KMS-11 (cell line): ENCODE measurements at regions not wholly inside any gene's neighbourhood (a gene's known extent, or its start where the extent isn't known, plus 50 kb on each side); places are given as distances from the start of the nearest gene placed in this dataset.

Experiments used
- H2AFZ ChIP-seq: fragments of 200-600 bp; sonication (generic); 2 replicates; pipeline ENCODE4 v1.6.1; 2016; ENCODE audit warnings: antibody characterized with exemption, mixed run types, low read depth
- H3K27ac ChIP-seq: fragments of 200-600 bp; sonication (generic); 2 replicates; pipeline ENCODE4 v1.6.1; 2016; ENCODE audit warnings: mild to moderate bottlenecking, mixed run types
- H3K27me3 ChIP-seq: fragments of 200-600 bp; sonication (generic); 2 replicates; pipeline ENCODE4 v1.6.1; 2017; ENCODE audit warnings: mild to moderate bottlenecking, low read depth, mixed run types, moderate library complexity; ENCODE audit not compliant: insufficient read depth
- H3K36me3 ChIP-seq: fragments of 200-600 bp; sonication (generic); 2 replicates; pipeline ENCODE4 v1.6.1; 2017; ENCODE audit warnings: mild to moderate bottlenecking, mixed run types; ENCODE audit not compliant: insufficient read depth
- H3K4me1 ChIP-seq: fragments of 200-600 bp; sonication (generic); 2 replicates; pipeline ENCODE4 v1.6.1; 2016; ENCODE audit warnings: mild to moderate bottlenecking, low read depth, mixed run types; ENCODE audit not compliant: poor library complexity, severe bottlenecking
- H3K4me2 ChIP-seq: fragments of 200-600 bp; sonication (generic); 2 replicates; pipeline ENCODE4 v1.7.0; 2016; ENCODE audit warnings: mild to moderate bottlenecking, mixed run types
- H3K4me3 ChIP-seq: fragments of 200-600 bp; sonication (generic); IDR thresholded peaks from 2 replicates; pipeline ENCODE4 v1.6.1; 2017; ENCODE audit warnings: low read depth, low read length, mixed read lengths; ENCODE audit not compliant: insufficient read depth
- H3K79me2 ChIP-seq: fragments of 200-600 bp; sonication (generic); 2 replicates; pipeline ENCODE4 v1.6.1; 2016; ENCODE audit warnings: low read depth, mixed run types; ENCODE audit not compliant: insufficient read depth
- H3K9ac ChIP-seq: fragments of 200-600 bp; sonication (generic); 2 replicates; pipeline ENCODE4 v1.6.1; 2016; ENCODE audit warnings: mild to moderate bottlenecking, mixed run types
- H4K20me1 ChIP-seq: fragments of 200-600 bp; sonication (generic); 2 replicates; pipeline ENCODE4 v1.6.1; 2016; ENCODE audit warnings: mild to moderate bottlenecking, mixed run types; ENCODE audit not compliant: insufficient read depth
- TF ChIP-seq, protein P1 (sequence below): fragments of 200-600 bp; sonication (generic); conservative IDR thresholded peaks from 2 replicates; pipeline ENCODE4 v1.6.1; 2017; ENCODE audit warnings: low read depth, mild to moderate bottlenecking, antibody characterized with exemption, low read length, moderate library complexity, mixed read lengths

GRCh38 chr5:40034441-40034840 is 609.7 kb upstream of the DAB2 start:
- TF ChIP-seq, protein P1, sequence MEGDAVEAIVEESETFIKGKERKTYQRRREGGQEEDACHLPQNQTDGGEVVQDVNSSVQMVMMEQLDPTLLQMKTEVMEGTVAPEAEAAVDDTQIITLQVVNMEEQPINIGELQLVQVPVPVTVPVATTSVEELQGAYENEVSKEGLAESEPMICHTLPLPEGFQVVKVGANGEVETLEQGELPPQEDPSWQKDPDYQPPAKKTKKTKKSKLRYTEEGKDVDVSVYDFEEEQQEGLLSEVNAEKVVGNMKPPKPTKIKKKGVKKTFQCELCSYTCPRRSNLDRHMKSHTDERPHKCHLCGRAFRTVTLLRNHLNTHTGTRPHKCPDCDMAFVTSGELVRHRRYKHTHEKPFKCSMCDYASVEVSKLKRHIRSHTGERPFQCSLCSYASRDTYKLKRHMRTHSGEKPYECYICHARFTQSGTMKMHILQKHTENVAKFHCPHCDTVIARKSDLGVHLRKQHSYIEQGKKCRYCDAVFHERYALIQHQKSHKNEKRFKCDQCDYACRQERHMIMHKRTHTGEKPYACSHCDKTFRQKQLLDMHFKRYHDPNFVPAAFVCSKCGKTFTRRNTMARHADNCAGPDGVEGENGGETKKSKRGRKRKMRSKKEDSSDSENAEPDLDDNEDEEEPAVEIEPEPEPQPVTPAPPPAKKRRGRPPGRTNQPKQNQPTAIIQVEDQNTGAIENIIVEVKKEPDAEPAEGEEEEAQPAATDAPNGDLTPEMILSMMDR: no peak
- Histone ChIP-seq H2AFZ (no peak overlapping the region), H3K36me3 (no peaks in the 10 kb centered on the region), H3K27ac (no peak overlapping the region), H3K27me3 (no peaks in the 10 kb centered on the region), H3K4me2 (no peak overlapping the region), H3K79me2 (no peaks in the 10 kb centered on the region), H3K4me3 (no peak overlapping the region), H3K9ac (no peak overlapping the region), H3K4me1 (peaks cover 14% of the 10 kb centered on the region), H4K20me1 (no peaks in the 10 kb centered on the region)

- Histone ChIP-seq H3K27ac (no peak overlapping the region), H3K9ac (no peak overlapping the region), H4K20me1 (no peaks in the 10 kb centered on the region), H3K27me3 (no peaks in the 10 kb centered on the region), H3K4me1 (peaks cover 14% of the 10 kb centered on the region), H3K4me3 (no peak overlapping the region), H3K79me2 (no peaks in the 10 kb centered on the region), H2AFZ (no peak overlapping the region), H3K36me3 (no peaks in the 10 kb centered on the region), H3K4me2 (no peak overlapping the region)
- TF ChIP-seq, protein P1: no peak
Measured at GRCh38 chr5:40033411-40033810, 608.6 kb upstream of the DAB2 start.

- H3K79me2 ChIP-seq: no peaks in the 10 kb centered on the region
- H3K27ac ChIP-seq: no peak overlapping the region
- H3K27me3 ChIP-seq: no peaks in the 10 kb centered on the region
- H2AFZ ChIP-seq: no peak overlapping the region
- H3K9ac ChIP-seq: no peak overlapping the region
- H3K4me1 ChIP-seq: peaks cover 14% of the 10 kb centered on the region
- no peak overlapping the region for H3K4me2 ChIP-seq
- H3K36me3 ChIP-seq: no peaks in the 10 kb centered on the region
- TF ChIP-seq, protein P1: no peak
- no peaks in the 10 kb centered on the region for H4K20me1 ChIP-seq
- no peak overlapping the region for H3K4me3 ChIP-seq
Measured at GRCh38 chr5:40033009-40033408, 608.2 kb upstream of the DAB2 start.

DNA sequence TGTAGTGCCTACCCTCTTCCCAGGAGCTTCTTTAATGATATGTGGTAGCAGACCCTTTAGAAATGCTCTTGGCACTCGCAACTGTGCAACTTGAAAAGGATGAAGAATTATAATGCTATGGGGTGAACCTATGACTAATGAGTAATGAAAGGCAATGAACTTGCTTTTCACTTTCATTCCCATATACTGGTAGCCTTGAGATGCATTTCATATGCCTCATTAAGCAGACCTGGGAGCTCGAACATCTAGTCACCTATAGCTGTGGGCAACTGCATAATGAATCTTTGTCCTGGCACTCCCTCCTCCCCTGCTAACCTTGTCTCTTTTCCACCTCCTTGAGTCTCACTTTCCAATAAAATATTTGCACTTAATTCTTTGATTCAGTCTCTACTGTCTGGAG is 605.9 kb upstream of the DAB2 start:
- Histone ChIP-seq H3K9ac (no peak overlapping the region), H3K27me3 (no peaks in the 10 kb centered on the region), H3K4me2 (peak overlapping the region; percentile 23), H2AFZ (no peak overlapping the region), H3K36me3 (no peaks in the 10 kb centered on the region), H3K4me3 (no peak overlapping the region), H3K79me2 (no peaks in the 10 kb centered on the region), H3K4me1 (peaks cover 14% of the 10 kb centered on the region), H4K20me1 (no peaks in the 10 kb centered on the region), H3K27ac (no peak overlapping the region)
- TF ChIP-seq, protein P1: no peak
